AG09319 (cell line): ENCODE measurements at regions not wholly inside any gene's neighbourhood (a gene's known extent, or its start where the extent isn't known, plus 50 kb on each side); places are given as distances from the start of the nearest gene placed in this dataset.
"Not testable (repeated sequence)": the region's sequence is repeated elsewhere in the genome, so short reads cannot be mapped to it uniquely, and the experiment has no call there.

Experiments used
- DNase-seq: peaks from one replicate; pipeline ENCODE4 v3.0.0-alpha.2; 2010; ENCODE audit warnings: low read depth; ENCODE audit errors: extremely low read depth
- CTCF ChIP-seq: IDR thresholded peaks from 2 replicates; pipeline ENCODE4 v1.5.1; 2011; ENCODE audit warnings: low read depth, mild to moderate bottlenecking, inconsistent platforms, low read length, moderate library complexity

DNA sequence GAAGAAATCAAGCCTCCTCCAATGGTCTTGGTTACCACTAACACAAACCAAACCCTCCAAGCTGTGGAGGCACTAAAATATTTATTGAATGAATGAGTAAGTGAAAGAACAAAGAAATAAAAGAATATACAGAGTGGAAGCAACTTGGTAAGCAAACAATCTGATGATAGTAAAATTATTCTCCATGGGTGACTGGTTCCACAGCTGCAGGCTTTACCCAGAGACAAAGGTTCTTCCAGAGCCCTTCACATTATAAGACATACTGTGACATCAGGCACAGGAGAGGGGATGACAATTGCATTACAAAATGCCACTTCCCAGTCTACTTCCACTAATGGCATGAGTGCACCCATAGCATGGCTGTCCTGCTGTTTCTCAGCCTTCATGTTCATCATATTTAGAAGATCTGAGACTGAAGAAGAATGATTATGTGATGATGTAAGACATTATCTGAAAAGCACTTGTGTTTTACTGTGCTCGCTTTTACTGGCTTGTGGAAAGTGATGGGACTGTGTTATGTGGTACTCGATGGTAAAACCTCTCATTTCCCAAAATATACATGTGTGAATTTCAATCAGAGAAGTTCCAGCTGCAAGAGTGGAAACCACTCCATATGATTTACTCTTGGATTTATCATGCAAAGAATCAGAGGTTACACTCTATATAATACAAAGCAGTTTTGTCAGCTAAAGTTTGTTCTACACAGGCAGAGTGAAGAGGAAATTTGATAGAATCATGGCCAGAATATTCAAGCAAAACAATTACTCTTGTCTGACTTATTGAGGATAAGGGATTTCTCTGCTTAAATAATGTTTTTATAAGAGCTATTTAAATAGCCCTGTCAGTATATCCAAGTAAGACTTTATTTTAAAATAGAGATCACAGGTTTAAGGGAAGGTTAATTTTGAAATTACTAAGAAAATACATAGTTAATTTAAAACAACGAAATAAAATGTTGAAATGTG lies 220.2 kb upstream of the NBEA start:
- no peak for TF ChIP-seq CTCF
- no peak for DNase-seq

- TF ChIP-seq CTCF, result no peak
- DNase-seq, result no peak
These were observed 219.1 kb upstream of the NBEA start for GRCh38 chr13:34722922-34723321.

GRCh38 chr13:34730961-34731360 lies 211.1 kb upstream of the NBEA start:
- no peak for DNase-seq
- TF ChIP-seq CTCF, result no peak

GRCh38 chr13:34731486-34731885 lies 210.6 kb upstream of the NBEA start:
- TF ChIP-seq CTCF, result no peak
- DNase-seq, result no peak

- no peak for DNase-seq
- TF ChIP-seq CTCF, result no peak
These were observed 208.3 kb upstream of the NBEA start for GRCh38 chr13:34733721-34734120.

DNA sequence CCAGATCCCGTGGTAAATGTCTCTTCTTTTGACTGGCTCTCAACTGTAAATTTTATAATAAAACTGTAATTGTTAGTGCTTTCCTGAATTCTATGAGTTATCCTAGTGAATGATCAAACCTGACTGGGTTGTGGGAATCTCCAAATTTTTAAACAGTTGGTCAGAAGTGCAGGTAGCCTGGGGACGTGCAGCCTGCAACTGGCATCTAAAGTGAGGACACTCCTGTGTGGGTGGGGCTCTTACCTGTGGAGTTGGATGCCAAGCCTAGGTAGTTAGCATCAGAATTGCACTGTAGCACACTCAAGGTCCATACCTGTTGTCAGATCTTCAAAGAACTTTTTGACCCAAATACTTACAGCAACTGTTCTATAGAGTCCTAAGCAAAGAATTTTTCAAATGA lies 207.1 kb upstream of the NBEA start:
- DNase-seq, result no peak
- TF ChIP-seq CTCF, result no peak

DNA sequence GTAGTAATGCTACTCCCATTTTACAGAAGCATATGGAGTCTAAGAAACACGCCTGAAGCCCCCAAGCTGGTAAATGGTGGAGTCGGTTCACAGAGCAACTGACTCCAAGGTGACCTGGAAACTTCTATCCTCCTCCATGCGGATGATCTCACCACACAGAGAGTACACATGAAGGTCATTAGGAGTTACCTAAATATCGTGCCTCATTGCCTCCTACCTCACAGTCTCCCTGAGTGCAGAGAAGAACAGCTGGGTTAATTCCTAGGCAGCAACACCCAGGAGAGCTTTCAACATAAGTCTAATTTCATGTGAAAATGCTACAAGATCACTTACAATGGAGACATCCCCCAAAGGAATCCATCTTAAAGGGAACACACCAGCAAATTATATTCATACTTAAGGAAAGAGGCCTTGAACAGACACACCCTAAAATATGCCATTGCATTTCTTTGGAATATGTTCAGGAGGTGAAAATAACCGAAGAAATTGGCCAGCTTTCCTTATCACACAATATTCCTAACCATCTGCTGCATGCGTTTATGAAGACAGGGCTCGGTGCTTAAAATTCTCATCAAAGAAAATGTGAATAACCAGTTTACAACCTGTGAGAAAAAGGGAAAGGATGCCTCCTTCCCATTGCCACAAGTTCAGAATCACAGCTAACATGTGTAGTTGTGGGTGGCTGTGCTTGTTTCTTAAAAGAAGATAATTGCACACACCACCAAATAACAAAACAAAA lies 203.6 kb upstream of the NBEA start:
- TF ChIP-seq CTCF, result no peak
- no peak for DNase-seq

- not testable (repeated sequence) for DNase-seq
These were observed 195.0 kb upstream of the NBEA start for GRCh38 chr13:34747056-34747455.
